Brain microvascular endothelial cell (primary cell): ENCODE measurements at regions not wholly inside any gene's neighbourhood (a gene's known extent, or its start where the extent isn't known, plus 50 kb on each side); places are given as distances from the start of the nearest gene placed in this dataset.

ENCODE experiments used
- DNase-seq: peaks from one replicate; pipeline ENCODE4 v3.0.0-alpha.2; 2020
- H3K27ac ChIP-seq: fragments of 250-450 bp; sonication (Bioruptor Pico); 2 replicates; pipeline ENCODE4 v1.5.1; 2020; ENCODE audit warnings: mild to moderate bottlenecking, moderate library complexity
- H3K27me3 ChIP-seq: fragments of 250-450 bp; sonication (Bioruptor Pico); replicated peaks from 2 replicates; pipeline ENCODE4 v1.5.1; 2020; ENCODE audit warnings: mild to moderate bottlenecking
- H3K36me3 ChIP-seq: fragments of 250-450 bp; sonication (Bioruptor Pico); replicated peaks from 2 replicates; pipeline ENCODE4 v1.5.1; 2020; ENCODE audit warnings: mild to moderate bottlenecking
- H3K4me3 ChIP-seq: 2 replicates; pipeline ENCODE4 v1.5.1; 2011; ENCODE audit warnings: low read depth, mild to moderate bottlenecking, control low read depth, low read length, moderate library complexity
- in situ Hi-C: cut with HindIII; loops from 2 replicates; pipeline ENCODE4 v1.10.0; 2017; ENCODE audit warnings: low sequenced_read_pairs, low pct_ligation_motif_present
- TF ChIP-seq, protein P1 (sequence below): IDR thresholded peaks from 2 replicates; pipeline ENCODE4 v1.5.1; 2011; ENCODE audit warnings: low read depth, mild to moderate bottlenecking, moderate library complexity, low read length, control low read depth, inconsistent platforms; ENCODE audit errors: missing control alignments

DNA sequence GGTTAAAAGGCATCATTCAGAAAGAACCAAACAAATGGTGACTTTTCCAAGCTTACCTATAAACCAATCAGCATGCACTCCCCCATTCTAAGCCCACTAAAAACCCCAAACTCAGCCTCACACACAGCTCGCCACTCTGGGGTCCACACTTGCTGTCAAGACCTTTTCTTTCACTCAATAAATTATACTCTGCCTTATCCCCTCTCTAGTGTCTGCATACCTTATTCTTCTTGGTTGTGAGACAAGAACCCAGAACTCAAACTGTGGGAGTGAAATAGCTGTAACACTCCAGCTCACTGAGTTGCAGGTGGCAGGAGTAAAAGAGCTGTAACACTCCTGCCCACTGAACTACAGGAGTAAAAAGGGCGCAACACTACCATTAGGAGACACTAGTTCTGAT, 559.0 kb downstream of the TBC1D4 start:
- no peak overlapping the region for H3K27ac ChIP-seq
- no peak overlapping the region for H3K4me3 ChIP-seq
- DNase-seq = no peak
- H3K27me3 ChIP-seq = no peaks in the 10 kb centered on the region
- no peaks in the 10 kb centered on the region for H3K36me3 ChIP-seq
- in situ Hi-C loops = no loop called here
- TF ChIP-seq, protein P1, sequence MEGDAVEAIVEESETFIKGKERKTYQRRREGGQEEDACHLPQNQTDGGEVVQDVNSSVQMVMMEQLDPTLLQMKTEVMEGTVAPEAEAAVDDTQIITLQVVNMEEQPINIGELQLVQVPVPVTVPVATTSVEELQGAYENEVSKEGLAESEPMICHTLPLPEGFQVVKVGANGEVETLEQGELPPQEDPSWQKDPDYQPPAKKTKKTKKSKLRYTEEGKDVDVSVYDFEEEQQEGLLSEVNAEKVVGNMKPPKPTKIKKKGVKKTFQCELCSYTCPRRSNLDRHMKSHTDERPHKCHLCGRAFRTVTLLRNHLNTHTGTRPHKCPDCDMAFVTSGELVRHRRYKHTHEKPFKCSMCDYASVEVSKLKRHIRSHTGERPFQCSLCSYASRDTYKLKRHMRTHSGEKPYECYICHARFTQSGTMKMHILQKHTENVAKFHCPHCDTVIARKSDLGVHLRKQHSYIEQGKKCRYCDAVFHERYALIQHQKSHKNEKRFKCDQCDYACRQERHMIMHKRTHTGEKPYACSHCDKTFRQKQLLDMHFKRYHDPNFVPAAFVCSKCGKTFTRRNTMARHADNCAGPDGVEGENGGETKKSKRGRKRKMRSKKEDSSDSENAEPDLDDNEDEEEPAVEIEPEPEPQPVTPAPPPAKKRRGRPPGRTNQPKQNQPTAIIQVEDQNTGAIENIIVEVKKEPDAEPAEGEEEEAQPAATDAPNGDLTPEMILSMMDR = no peak

DNA sequence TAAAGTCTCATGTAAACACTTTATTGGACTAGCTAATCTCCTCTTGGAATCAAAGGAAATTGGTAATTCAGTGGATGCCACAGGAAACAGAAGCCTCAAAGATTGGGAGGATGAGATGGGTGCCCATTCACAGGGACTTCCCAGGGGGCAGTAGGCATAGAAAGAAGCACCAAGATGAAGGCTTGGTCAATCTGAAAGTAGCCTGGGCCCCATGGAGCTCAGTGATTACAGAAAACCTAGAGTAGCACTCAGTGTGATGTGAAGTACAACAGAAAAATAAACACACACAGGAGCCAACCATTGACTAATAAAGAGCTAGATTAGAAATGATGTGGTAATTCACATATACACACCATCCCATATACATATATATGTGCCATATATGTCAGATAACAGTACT, 560.6 kb downstream of the TBC1D4 start:
- in situ Hi-C loops = no loop called here
- H3K36me3 ChIP-seq = no peaks in the 10 kb centered on the region

DNA sequence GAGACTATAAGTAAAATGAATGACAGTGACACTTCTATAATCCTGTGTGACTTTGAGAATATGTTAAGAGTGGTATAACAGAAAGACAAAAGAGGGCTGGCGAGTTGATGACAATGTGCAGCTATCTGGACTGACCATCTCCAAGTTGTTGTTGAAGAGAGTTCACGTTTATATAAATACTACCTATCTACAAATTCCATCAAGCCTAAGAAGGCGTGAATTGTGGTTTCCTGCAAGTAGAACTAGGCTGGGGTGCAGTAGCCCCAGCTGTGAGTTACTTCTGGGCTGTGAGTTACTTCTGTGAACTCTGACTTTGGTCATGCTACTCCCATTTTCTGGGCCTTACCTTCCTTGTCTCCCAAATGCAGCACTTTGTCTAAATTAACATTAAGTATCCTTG, 561.0 kb downstream of the TBC1D4 start:
- Histone ChIP-seq H3K4me3 (no peak overlapping the region), H3K27me3 (no peaks in the 10 kb centered on the region), H3K36me3 (no peaks in the 10 kb centered on the region), H3K27ac (no peak overlapping the region)
- no peak for DNase-seq
- in situ Hi-C loops = no loop called here
- TF ChIP-seq, protein P1 = no peak

More for the DNA sequence above, 560.6 kb downstream of the TBC1D4 start:
- no peak for DNase-seq
- H3K4me3 ChIP-seq = no peak overlapping the region
- no peak overlapping the region for H3K27ac ChIP-seq
- TF ChIP-seq, protein P1 = no peak
- no peaks in the 10 kb centered on the region for H3K27me3 ChIP-seq

DNA sequence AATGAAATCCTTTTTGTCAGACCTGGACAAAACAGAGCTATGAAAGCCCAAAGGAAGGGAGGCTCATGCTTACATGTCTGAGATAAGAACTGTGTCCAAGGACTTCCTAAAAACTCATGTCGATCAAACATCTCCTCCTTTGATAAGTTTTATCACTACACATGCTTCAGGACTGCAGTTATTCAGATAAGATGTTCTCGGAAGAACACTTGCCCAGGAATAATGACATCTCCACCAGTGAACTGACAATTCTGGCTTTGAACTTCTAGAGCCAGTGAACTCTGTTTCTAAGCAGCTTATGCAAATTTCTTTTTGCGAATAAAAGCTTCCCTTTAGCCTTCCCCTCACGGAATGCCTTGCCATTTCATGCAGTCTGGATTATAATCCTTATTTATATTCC, 561.6 kb downstream of the TBC1D4 start:
- Histone ChIP-seq H3K27ac (no peak overlapping the region), H3K27me3 (no peaks in the 10 kb centered on the region), H3K4me3 (no peak overlapping the region), H3K36me3 (no peaks in the 10 kb centered on the region)
- TF ChIP-seq, protein P1 = no peak
- DNase-seq = no peak
- in situ Hi-C loops = no loop called here

DNA sequence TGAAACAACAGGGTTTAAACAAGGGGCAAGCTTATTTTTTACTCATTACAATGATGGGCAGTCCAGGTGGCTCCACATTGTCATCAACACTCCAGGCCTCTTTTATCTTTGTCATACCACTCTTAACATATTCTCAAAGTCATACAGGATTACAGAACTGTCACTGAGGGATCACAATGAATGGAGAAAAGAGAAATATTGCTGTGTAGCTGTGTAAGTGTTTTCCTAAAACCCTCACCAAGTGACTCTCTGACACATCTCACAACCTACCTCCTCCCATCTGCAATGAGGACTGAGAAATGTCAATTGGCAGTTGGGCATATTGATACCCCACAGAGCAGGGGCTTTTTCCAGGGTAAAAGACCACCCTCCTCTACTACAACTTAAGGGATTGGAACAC, 562.1 kb downstream of the TBC1D4 start:
- in situ Hi-C loops = no loop called here
- Histone ChIP-seq H3K4me3 (no peak overlapping the region), H3K27ac (no peak overlapping the region), H3K36me3 (no peaks in the 10 kb centered on the region), H3K27me3 (no peaks in the 10 kb centered on the region)
- DNase-seq = no peak
- TF ChIP-seq, protein P1 = no peak

DNA sequence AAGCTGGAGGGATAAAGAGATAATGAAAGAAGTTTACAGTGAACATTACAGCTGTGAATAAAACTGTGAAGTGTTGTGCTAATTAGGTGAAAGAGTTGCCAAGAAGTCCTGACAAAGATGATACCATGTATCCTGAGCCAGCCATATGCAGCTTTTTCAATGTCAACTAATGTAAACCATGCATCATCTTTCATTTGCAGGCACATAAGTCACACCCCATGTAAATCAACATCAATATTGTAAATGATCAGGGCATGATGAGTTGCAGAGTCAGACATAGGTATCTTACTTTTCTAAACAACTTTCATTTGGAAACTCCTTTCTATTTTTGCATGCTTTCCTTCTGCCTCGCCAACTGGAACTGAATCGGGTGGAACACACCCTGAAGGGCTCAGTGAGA, 569.1 kb downstream of the TBC1D4 start:
- TF ChIP-seq, protein P1 = no peak
- DNase-seq = no peak
- no peak overlapping the region for H3K27ac ChIP-seq
- in situ Hi-C loops = no loop called here
- H3K36me3 ChIP-seq = no peaks in the 10 kb centered on the region
- no peaks in the 10 kb centered on the region for H3K27me3 ChIP-seq
- H3K4me3 ChIP-seq = no peak overlapping the region
